Panc1 (cell line): ENCODE measurements at regions not wholly inside any gene's neighbourhood (a gene's known extent, or its start where the extent isn't known, plus 50 kb on each side); places are given as distances from the start of the nearest gene placed in this dataset.

Source experiments
- ATAC-seq: fragments of 200-7000 bp; cut with Tn5 transposase; 2 replicates; pipeline ENCODE4 v1.9.1; 2020; ENCODE audit warnings: mild to moderate bottlenecking, moderate library complexity
- BruUV-seq: library from RNA; stranded (reverse); fragments of 400-500 nt; replicated peaks from 2 replicates; lab custom pipeline; 2021; lab: Mats Ljungman, UMichigan
- CTCF ChIA-PET: fragments of 300-600 bp; sonication (Branson Sonifier 250); formaldehyde crosslinking; loops from one replicate; lab custom pipeline; 2022; ENCODE audit warnings: antibody characterized with exemption; lab: Charles Lee
- POLR2A ChIA-PET: fragments of 300-600 bp; sonication (Branson Sonifier 250); formaldehyde crosslinking; loops from one replicate; lab custom pipeline; 2022; ENCODE audit warnings: antibody characterized with exemption; lab: Charles Lee
- DNase-seq: peaks from one replicate; pipeline ENCODE4 v3.0.0-alpha.2; 2010; ENCODE audit warnings: low read depth, low spot score
- H3K27ac ChIP-seq: 2 replicates; pipeline ENCODE4 v1.5.1; 2011; ENCODE audit warnings: mild to moderate bottlenecking, low read length, inconsistent platforms
- H3K27me3 ChIP-seq: fragments of 200-500 bp; sonication (Bioruptor generic); 2 replicates; pipeline ENCODE4 v1.6.0; 2014; ENCODE audit warnings: low read length, inconsistent platforms; ENCODE audit not compliant: control insufficient read depth, insufficient read depth
- H3K36me3 ChIP-seq: fragments of 200-500 bp; sonication (Bioruptor generic); 2 replicates; pipeline ENCODE4 v1.5.1; 2014; ENCODE audit warnings: inconsistent platforms, mild to moderate bottlenecking, low read length, moderate library complexity; ENCODE audit not compliant: control insufficient read depth, insufficient read depth
- H3K4me1 ChIP-seq: 2 replicates; pipeline ENCODE4 v1.5.1; 2011; ENCODE audit warnings: inconsistent platforms, mild to moderate bottlenecking, low read length, moderate library complexity; ENCODE audit not compliant: control insufficient read depth, insufficient read depth
- H3K4me3 ChIP-seq, 2 experiments: 2 replicates each; pipeline ENCODE4 v1.5.1; 2011 to 2012; ENCODE audit warnings: low read depth in 2 of 2, low read length in 2 of 2, mild to moderate bottlenecking in 2 of 2, inconsistent platforms in 1 of 2, moderate library complexity in 1 of 2
- H3K9me3 ChIP-seq: fragments of 200-500 bp; sonication (Bioruptor generic); 2 replicates; pipeline ENCODE4 v1.5.1; 2014; ENCODE audit warnings: low read depth, mild to moderate bottlenecking, inconsistent platforms, low read length, moderate library complexity; ENCODE audit not compliant: control insufficient read depth, insufficient read depth
- POLR2AphosphoS5 ChIP-seq: IDR thresholded peaks from 2 replicates; pipeline ENCODE4 v1.6.1; 2012; ENCODE audit warnings: mild to moderate bottlenecking, low read depth, low read length, moderate library complexity
- REST ChIP-seq, 2 experiments: IDR thresholded peaks; 2 replicates each; pipeline ENCODE4 v1.6.1; 2011 to 2012; ENCODE audit warnings: low read depth in 2 of 2, control low read depth in 1 of 2, low read length in 1 of 2, mild to moderate bottlenecking in 1 of 2, moderate library complexity in 1 of 2; ENCODE audit not compliant: insufficient read depth in 1 of 2
- SIN3A ChIP-seq: IDR thresholded peaks from 2 replicates; pipeline ENCODE4 v1.6.1; 2012; ENCODE audit warnings: low read depth, mild to moderate bottlenecking, low read length, moderate library complexity, borderline replicate concordance; ENCODE audit not compliant: insufficient read depth
- TCF7L2 ChIP-seq: IDR thresholded peaks from 2 replicates; pipeline ENCODE4 v1.6.1; 2011; ENCODE audit warnings: mild to moderate bottlenecking, low read depth, low read length, inconsistent platforms
- in situ Hi-C: cut with HindIII; loops from 2 replicates; pipeline ENCODE4 v1.10.0; 2016; ENCODE audit warnings: low sequenced_read_pairs, low pct_unique_long_range_greater_than_20kb
- intact Hi-C: fragments of 100-400 bp; cut with micrococcal nuclease; formaldehyde crosslinking; loops from one replicate; pipeline ENCODE4 v1.10.0; 2022; ENCODE audit not compliant: unreplicated experiment
- TF ChIP-seq, protein P1 (sequence below): fragments of 450-650 bp; IDR thresholded peaks from 2 replicates; pipeline ENCODE4 v1.5.1; 2017; ENCODE audit warnings: mild to moderate bottlenecking

- POLR2A ChIA-PET = no interaction called here
- Histone ChIP-seq H3K27me3 (no peaks in the 10 kb centered on the region), H3K27ac (no peak overlapping the region), H3K4me1 (no peaks in the 10 kb centered on the region), H3K36me3 (no peaks in the 10 kb centered on the region), H3K4me3 (no peak overlapping the region), H3K9me3 (no peaks in the 10 kb centered on the region)
- ATAC-seq (no peak), DNase-seq (no peak)
- intact Hi-C loops (no loop called here), in situ Hi-C loops (no loop called here)
- CTCF ChIA-PET = no interaction called here
- TF ChIP-seq POLR2AphosphoS5 (no peak), REST (IDR thresholded peaks at IDR 0.05; ENCODE audit: insufficient read depth in 1 of 2, low read depth in 2 of 2, low read length in 1 of 2) (no peak), SIN3A (no peak), TCF7L2 (no peak)
- TF ChIP-seq, protein P1, sequence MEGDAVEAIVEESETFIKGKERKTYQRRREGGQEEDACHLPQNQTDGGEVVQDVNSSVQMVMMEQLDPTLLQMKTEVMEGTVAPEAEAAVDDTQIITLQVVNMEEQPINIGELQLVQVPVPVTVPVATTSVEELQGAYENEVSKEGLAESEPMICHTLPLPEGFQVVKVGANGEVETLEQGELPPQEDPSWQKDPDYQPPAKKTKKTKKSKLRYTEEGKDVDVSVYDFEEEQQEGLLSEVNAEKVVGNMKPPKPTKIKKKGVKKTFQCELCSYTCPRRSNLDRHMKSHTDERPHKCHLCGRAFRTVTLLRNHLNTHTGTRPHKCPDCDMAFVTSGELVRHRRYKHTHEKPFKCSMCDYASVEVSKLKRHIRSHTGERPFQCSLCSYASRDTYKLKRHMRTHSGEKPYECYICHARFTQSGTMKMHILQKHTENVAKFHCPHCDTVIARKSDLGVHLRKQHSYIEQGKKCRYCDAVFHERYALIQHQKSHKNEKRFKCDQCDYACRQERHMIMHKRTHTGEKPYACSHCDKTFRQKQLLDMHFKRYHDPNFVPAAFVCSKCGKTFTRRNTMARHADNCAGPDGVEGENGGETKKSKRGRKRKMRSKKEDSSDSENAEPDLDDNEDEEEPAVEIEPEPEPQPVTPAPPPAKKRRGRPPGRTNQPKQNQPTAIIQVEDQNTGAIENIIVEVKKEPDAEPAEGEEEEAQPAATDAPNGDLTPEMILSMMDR = no peak
- no TSS peak for BruUV-seq
Observed at GRCh38 chr13:89846926-89847585, 1500.4 kb upstream of the MIR17HG start.

DNA sequence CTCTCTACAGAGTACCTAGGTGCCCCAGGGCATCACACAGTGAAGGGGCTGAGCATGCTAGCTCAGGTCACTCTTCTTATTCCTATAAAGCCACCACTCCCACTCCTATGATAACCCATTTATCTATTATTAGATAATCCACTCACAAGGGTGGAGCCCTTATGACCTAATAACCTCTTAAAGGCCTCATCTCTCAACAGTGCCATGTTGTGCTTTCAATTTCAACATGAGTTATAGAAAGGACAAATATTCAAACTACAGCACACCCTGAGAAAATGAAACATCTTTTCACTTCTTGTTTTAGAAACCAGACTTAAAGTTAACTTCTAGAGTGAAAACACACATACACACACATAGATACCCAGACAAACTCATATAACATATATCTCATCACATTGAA is 1494.9 kb upstream of the MIR17HG start:
- no peak for ATAC-seq
- no peak for TF ChIP-seq REST (IDR thresholded peaks at IDR 0.05; ENCODE audit: insufficient read depth in 1 of 2, low read depth in 2 of 2, low read length in 1 of 2)
- TF ChIP-seq TCF7L2 = no peak
- TF ChIP-seq POLR2AphosphoS5 = no peak
- no peak for TF ChIP-seq SIN3A
- TF ChIP-seq, protein P1 = no peak
- ChIA-PET POLR2A (no interaction called here), CTCF (no interaction called here)
- no TSS peak for BruUV-seq
- no peak for DNase-seq
- in situ Hi-C loops (no loop called here), intact Hi-C loops (no loop called here)
- H3K4me3 ChIP-seq = no peak overlapping the region
- no peaks in the 10 kb centered on the region for H3K36me3 ChIP-seq
- H3K27me3 ChIP-seq = no peaks in the 10 kb centered on the region
- no peaks in the 10 kb centered on the region for H3K9me3 ChIP-seq
- no peak overlapping the region for H3K27ac ChIP-seq
- no peaks in the 10 kb centered on the region for H3K4me1 ChIP-seq
